ENCODE measurements at regions not wholly inside any gene's neighbourhood (a gene's known extent, or its start where the extent isn't known, plus 50 kb on each side); places are given as distances from the start of the nearest gene placed in this dataset.

- Histone ChIP-seq H3K4me2 (ENCODE audit: low read length) (no peak overlapping the region), H3K9me2 (replicated peaks; ENCODE audit: control insufficient read depth, low read length) (no peaks in the 10 kb centered on the region), H3K36me3 (ENCODE audit: control insufficient read depth, low read length) (no peaks in the 10 kb centered on the region), H3F3A (ENCODE audit: control insufficient read depth, insufficient read depth) (no peaks in the 10 kb centered on the region), H3K27me3 (ENCODE audit: control insufficient read depth, low read length) (no peaks in the 10 kb centered on the region), H3K79me2 (ENCODE audit: control insufficient read depth, low read length) (no peaks in the 10 kb centered on the region), H3K4me3 (ENCODE audit: low read length) (no peak overlapping the region), H3K27ac (ENCODE audit: low read depth, low read length) (no peak overlapping the region), H3K4me1 (ENCODE audit: control insufficient read depth, low read length) (no peaks in the 10 kb centered on the region), H4K20me1 (ENCODE audit: control insufficient read depth, insufficient read depth, low read depth, low read length) (no peaks in the 10 kb centered on the region), H3K9me3 (ENCODE audit: control insufficient read depth, insufficient read depth, low read length) (no peaks in the 10 kb centered on the region)
- TF ChIP-seq EZH2phosphoT487 (IDR thresholded peaks at IDR 0.05; ENCODE audit: borderline replicate concordance, low read length), result no peak
- no peak for TF ChIP-seq CTCF (IDR thresholded peaks at IDR 0.05; ENCODE audit: low read depth, low read length, poor library complexity, severe bottlenecking)
These were observed 2010.4 kb upstream of the LRRTM1 start for GRCh38 chr2:82314836-82315472.

- no peaks in the 10 kb centered on the region for H4K20me1 ChIP-seq (ENCODE audit: control insufficient read depth, insufficient read depth, low read depth, low read length)
- H3K27me3 ChIP-seq (ENCODE audit: control insufficient read depth, low read length), result no peaks in the 10 kb centered on the region
- no peak overlapping the region for H3K4me3 ChIP-seq (ENCODE audit: low read length)
- no peak for TF ChIP-seq EZH2phosphoT487 (IDR thresholded peaks at IDR 0.05; ENCODE audit: borderline replicate concordance, low read length)
- TF ChIP-seq CTCF (IDR thresholded peaks at IDR 0.05; ENCODE audit: low read depth, low read length, poor library complexity, severe bottlenecking), result no peak
- no peak overlapping the region for H3K27ac ChIP-seq (ENCODE audit: low read depth, low read length)
- H3K36me3 ChIP-seq (ENCODE audit: control insufficient read depth, low read length), result no peaks in the 10 kb centered on the region
- no peaks in the 10 kb centered on the region for H3F3A ChIP-seq (ENCODE audit: control insufficient read depth, insufficient read depth)
- H3K9me3 ChIP-seq (ENCODE audit: control insufficient read depth, insufficient read depth, low read length), result no peaks in the 10 kb centered on the region
- no peaks in the 10 kb centered on the region for H3K4me1 ChIP-seq (ENCODE audit: control insufficient read depth, low read length)
- no peak overlapping the region for H3K4me2 ChIP-seq (ENCODE audit: low read length)
- no peaks in the 10 kb centered on the region for H3K79me2 ChIP-seq (ENCODE audit: control insufficient read depth, low read length)
- H3K9me2 ChIP-seq (replicated peaks; ENCODE audit: control insufficient read depth, low read length), result no peaks in the 10 kb centered on the region
These were observed 2003.0 kb upstream of the LRRTM1 start for GRCh38 chr2:82307511-82307910.

- Histone ChIP-seq H3F3A (ENCODE audit: control insufficient read depth, insufficient read depth) (no peaks in the 10 kb centered on the region), H3K4me1 (ENCODE audit: control insufficient read depth, low read length) (no peaks in the 10 kb centered on the region), H3K79me2 (ENCODE audit: control insufficient read depth, low read length) (no peaks in the 10 kb centered on the region), H3K27ac (ENCODE audit: low read depth, low read length) (no peak overlapping the region), H3K4me2 (ENCODE audit: low read length) (no peak overlapping the region), H3K36me3 (ENCODE audit: control insufficient read depth, low read length) (no peaks in the 10 kb centered on the region), H3K9me3 (ENCODE audit: control insufficient read depth, insufficient read depth, low read length) (no peaks in the 10 kb centered on the region; the same call in 1 of the 2 replicates), H3K9me2 (replicated peaks; ENCODE audit: control insufficient read depth, low read length) (no peaks in the 10 kb centered on the region), H4K20me1 (ENCODE audit: control insufficient read depth, insufficient read depth, low read depth, low read length) (no peaks in the 10 kb centered on the region), H3K4me3 (ENCODE audit: low read length) (no peak overlapping the region), H3K27me3 (ENCODE audit: control insufficient read depth, low read length) (no peaks in the 10 kb centered on the region)
- TF ChIP-seq CTCF (IDR thresholded peaks at IDR 0.05; ENCODE audit: low read depth, low read length, poor library complexity, severe bottlenecking) (no peak), EZH2phosphoT487 (IDR thresholded peaks at IDR 0.05; ENCODE audit: borderline replicate concordance, low read length) (no peak)
These were observed 1997.0 kb upstream of the LRRTM1 start for GRCh38 chr2:82301506-82301905.

Data from DOHH2 (cell line).